ENCODE measurements at regions not wholly inside any gene's neighbourhood (a gene's known extent, or its start where the extent isn't known, plus 50 kb on each side); places are given as distances from the start of the nearest gene placed in this dataset.

- H3K27ac ChIP-seq: no peak overlapping the region
- no peaks in the 10 kb centered on the region for H3K9me3 ChIP-seq
- ATAC-seq (no peak), FAIRE-seq (no peak), DNase-seq (ENCODE audit: low read depth in 1 of 2, low spot score in 1 of 2) (no peak)
- 5% methylated on average over 5 of the region's 5 CpGs for WGBS (ENCODE audit: missing lambda C conversion rate)
- no peak for TF ChIP-seq HES2 (IDR thresholded peaks at IDR 0.05)
- no peaks in the 10 kb centered on the region for H3K4me1 ChIP-seq
- POLR2A ChIA-PET: no interaction called here
- H3K4me2 ChIP-seq: no peak overlapping the region
- no peak overlapping the region for H3K4me3 ChIP-seq
- CTCF ChIA-PET: no interaction called here
These were observed 224.4 kb downstream of the NEBL start for GRCh38 chr10:20672741-20673140.

- H3K4me3 ChIP-seq: no peak overlapping the region
- no peak overlapping the region for H3K4me2 ChIP-seq
- FAIRE-seq (no peak), DNase-seq (ENCODE audit: low read depth in 1 of 2, low spot score in 1 of 2) (no peak), ATAC-seq (no peak)
- 0% methylated on average over 1 of the region's 1 CpG for WGBS (ENCODE audit: missing lambda C conversion rate)
- TF ChIP-seq MAFK (IDR thresholded peaks at IDR 0.05; ENCODE audit: partially characterized antibody): no peak
- no peak for TF ChIP-seq PBX3 (IDR thresholded peaks at IDR 0.05)
- TF ChIP-seq SMC3 (IDR thresholded peaks at IDR 0.05): no peak
- TF ChIP-seq GATA3 (IDR thresholded peaks at IDR 0.05; ENCODE audit: borderline replicate concordance): no peak
- no peaks in the 10 kb centered on the region for H3K4me1 ChIP-seq
- CTCF ChIA-PET: no interaction called here
- H3K9me3 ChIP-seq: no peaks in the 10 kb centered on the region
- POLR2A ChIA-PET: no interaction called here
- H3K27ac ChIP-seq: no peak overlapping the region
These were observed 226.5 kb downstream of the NEBL start for GRCh38 chr10:20670579-20670978.

GRCh38 chr10:20668985-20669384, 228.1 kb downstream of the NEBL start:
- TF ChIP-seq HDAC2 (IDR thresholded peaks at IDR 0.05) (no peak), EHMT2 (IDR thresholded peaks at IDR 0.05; ENCODE audit: low read depth) (no peak), MAX (IDR thresholded peaks at IDR 0.05) (no peak), ZSCAN20 (CRISPR knock-in tag; IDR thresholded peaks at IDR 0.05) (no peak), E2F6 (IDR thresholded peaks at IDR 0.05; ENCODE audit: borderline replicate concordance, low read depth) (no peak), RNF2 (IDR thresholded peaks at IDR 0.05; ENCODE audit: borderline replicate concordance, low read depth) (no peak), HMGXB4 (CRISPR knock-in tag; IDR thresholded peaks at IDR 0.05; ENCODE audit: borderline replicate concordance) (no peak), EHF (CRISPR knock-in tag; IDR thresholded peaks at IDR 0.05) (no peak), POLR2AphosphoS2 (conservative IDR thresholded peaks at IDR 0.05; ENCODE audit: low read length) (no peak), MYC (IDR thresholded peaks at IDR 0.05; ENCODE audit: borderline replicate concordance, low read length) (no peak), SREBF2 (IDR thresholded peaks at IDR 0.05) (no peak), REST (IDR thresholded peaks at IDR 0.05) (no peak), PBX3 (IDR thresholded peaks at IDR 0.05) (no peak), USF2 (IDR thresholded peaks at IDR 0.05) (no peak), GATA3 (IDR thresholded peaks at IDR 0.05; ENCODE audit: borderline replicate concordance) (no peak), ZFP36 (IDR thresholded peaks at IDR 0.05; ENCODE audit: borderline replicate concordance, partially characterized antibody) (no peak), FOXS1 (CRISPR knock-in tag; IDR thresholded peaks at IDR 0.05) (no peak), RFX5 (IDR thresholded peaks at IDR 0.05) (no peak), HEYL (CRISPR knock-in tag; IDR thresholded peaks at IDR 0.05) (no peak), CBX2 (IDR thresholded peaks at IDR 0.05; ENCODE audit: borderline replicate concordance, low read depth) (no peak)
- no peak for ATAC-seq
- POLR2A ChIA-PET: no interaction called here
- DNase-seq (ENCODE audit: low read depth in 1 of 2, low spot score in 1 of 2): no peak
- Histone ChIP-seq H3K4me1 (no peaks in the 10 kb centered on the region), H3K27ac (no peak overlapping the region), H3K9me3 (no peaks in the 10 kb centered on the region), H3K4me2 (no peak overlapping the region), H3K4me3 (no peak overlapping the region)
- FAIRE-seq: no peak
- CTCF ChIA-PET: no interaction called here

Data from A549 (cell line).